ENCODE measurements at regions not wholly inside any gene's neighbourhood (a gene's known extent, or its start where the extent isn't known, plus 50 kb on each side); places are given as distances from the start of the nearest gene placed in this dataset.

GRCh38 chr20:39850821-39851330 is 838.2 kb downstream of the MAFB start:
- FAIRE-seq (no peak), DNase-seq (peak in 4 of 5 donors; percentile 29 to 70 (median 50))
- Histone ChIP-seq H3K36me3 (ENCODE audit: control insufficient read depth in 2 of 3, insufficient read depth in 3 of 3, low read length in 3 of 3) (no peaks in the 10 kb centered on the region), H3K4me1 (ENCODE audit: control insufficient read depth in 2 of 3, insufficient read depth in 2 of 3, low read depth in 1 of 3, low read length in 3 of 3) (peaks cover 0 to 10% (median 9%) of the 10 kb centered on the region in 3 donors), H3K9me3 (ENCODE audit: control insufficient read depth in 2 of 3, insufficient read depth in 1 of 3, low read length in 3 of 3) (no peaks in the 10 kb centered on the region), H3K4me3 (ENCODE audit: low read length in 3 of 3) (no peak overlapping the region), H3K9ac (ENCODE audit: low read length in 3 of 3) (no peak overlapping the region), H3K27me3 (ENCODE audit: control insufficient read depth, insufficient read depth, low read length) (no peaks in the 10 kb centered on the region), H3K27ac (ENCODE audit: low read depth in 2 of 2, low read length in 2 of 2) (no peak overlapping the region)
- no peak for TF ChIP-seq CTCF (IDR thresholded peaks at IDR 0.05; ENCODE audit: borderline replicate concordance, extremely low read depth, insufficient read depth)
- intact Hi-C loops (cut with DNase I), result no loop called here

- Histone ChIP-seq H3K36me3 (ENCODE audit: control insufficient read depth in 2 of 3, insufficient read depth in 3 of 3, low read length in 3 of 3) (no peaks in the 10 kb centered on the region), H3K9ac (ENCODE audit: low read length in 3 of 3) (no peak overlapping the region), H3K27me3 (ENCODE audit: control insufficient read depth, insufficient read depth, low read length) (no peaks in the 10 kb centered on the region), H3K4me1 (ENCODE audit: control insufficient read depth in 2 of 3, insufficient read depth in 2 of 3, low read depth in 1 of 3, low read length in 3 of 3) (peaks cover 0 to 10% (median 9%) of the 10 kb centered on the region in 3 donors), H3K9me3 (ENCODE audit: control insufficient read depth in 2 of 3, insufficient read depth in 1 of 3, low read length in 3 of 3) (no peaks in the 10 kb centered on the region), H3K27ac (ENCODE audit: low read depth in 2 of 2, low read length in 2 of 2) (no peak overlapping the region), H3K4me3 (ENCODE audit: low read length in 3 of 3) (no peak overlapping the region)
- no peak for DNase-seq
- no peak for FAIRE-seq
- intact Hi-C loops (cut with DNase I), result no loop called here
- TF ChIP-seq CTCF (IDR thresholded peaks at IDR 0.05; ENCODE audit: borderline replicate concordance, extremely low read depth, insufficient read depth), result no peak
These were observed 838.8 kb downstream of the MAFB start for GRCh38 chr20:39850246-39850645.

GRCh38 chr20:39849664-39850063 is 839.4 kb downstream of the MAFB start:
- no peak for TF ChIP-seq CTCF (IDR thresholded peaks at IDR 0.05; ENCODE audit: borderline replicate concordance, extremely low read depth, insufficient read depth)
- DNase-seq, result peak; percentile 17 to 94 (median 54)
- Histone ChIP-seq H3K9ac (ENCODE audit: low read length in 3 of 3) (no peak overlapping the region), H3K27me3 (ENCODE audit: control insufficient read depth, insufficient read depth, low read length) (no peaks in the 10 kb centered on the region), H3K4me1 (ENCODE audit: control insufficient read depth in 2 of 3, insufficient read depth in 2 of 3, low read depth in 1 of 3, low read length in 3 of 3) (peaks cover 0 to 10% (median 9%) of the 10 kb centered on the region in 3 donors), H3K36me3 (ENCODE audit: control insufficient read depth in 2 of 3, insufficient read depth in 3 of 3, low read length in 3 of 3) (no peaks in the 10 kb centered on the region), H3K9me3 (ENCODE audit: control insufficient read depth in 2 of 3, insufficient read depth in 1 of 3, low read length in 3 of 3) (no peaks in the 10 kb centered on the region), H3K27ac (ENCODE audit: low read depth in 2 of 2, low read length in 2 of 2) (peak overlapping the region in 1 of 2 donors; percentile 8), H3K4me3 (ENCODE audit: low read length in 3 of 3) (no peak overlapping the region)
- intact Hi-C loops (cut with DNase I), result no loop called here
- FAIRE-seq, result no peak

GRCh38 chr20:39849171-39849570 is 839.9 kb downstream of the MAFB start:
- no peak overlapping the region for H3K4me3 ChIP-seq (ENCODE audit: low read length in 3 of 3)
- no peak for FAIRE-seq
- no peaks in the 10 kb centered on the region for H3K27me3 ChIP-seq (ENCODE audit: control insufficient read depth, insufficient read depth, low read length)
- no peaks in the 10 kb centered on the region for H3K9me3 ChIP-seq (ENCODE audit: control insufficient read depth in 2 of 3, insufficient read depth in 1 of 3, low read length in 3 of 3)
- no peak for DNase-seq
- H3K36me3 ChIP-seq (ENCODE audit: control insufficient read depth in 2 of 3, insufficient read depth in 3 of 3, low read length in 3 of 3), result no peaks in the 10 kb centered on the region
- intact Hi-C loops (cut with DNase I), result no loop called here
- H3K9ac ChIP-seq (ENCODE audit: low read length in 3 of 3), result no peak overlapping the region
- no peak overlapping the region for H3K27ac ChIP-seq (ENCODE audit: low read depth in 2 of 2, low read length in 2 of 2)
- TF ChIP-seq CTCF (IDR thresholded peaks at IDR 0.05; ENCODE audit: borderline replicate concordance, extremely low read depth, insufficient read depth), result no peak
- H3K4me1 ChIP-seq (ENCODE audit: control insufficient read depth in 2 of 3, insufficient read depth in 2 of 3, low read depth in 1 of 3, low read length in 3 of 3), result peaks cover 0 to 10% (median 9%) of the 10 kb centered on the region in 3 donors

All from kidney (tissue), 13 donors.